HEK293T (cell line): ENCODE measurements at regions not wholly inside any gene's neighbourhood (a gene's known extent, or its start where the extent isn't known, plus 50 kb on each side); places are given as distances from the start of the nearest gene placed in this dataset.

Experiments used
- CTCF ChIA-PET: fragments of 350-600 bp; formaldehyde crosslinking; extraction: SDS; loops from one replicate; lab custom pipeline; 2021; ENCODE audit warnings: antibody characterized with exemption, inconsistent platforms; lab: Yijun Ruan, JAX
- POLR2A ChIA-PET: fragments of 350-600 bp; formaldehyde crosslinking; extraction: SDS; loops from one replicate; lab custom pipeline; 2020; ENCODE audit warnings: antibody characterized with exemption, inconsistent platforms; lab: Yijun Ruan, JAX
- DNase-seq: peaks from one replicate; pipeline ENCODE4 v3.0.0; 2012; ENCODE audit warnings: mixed read lengths; ENCODE audit errors: extremely low spot score
- ARNT ChIP-seq: fragments of 450-650 bp; IDR thresholded peaks from 2 replicates; pipeline ENCODE4 v1.6.1; 2017; ENCODE audit warnings: mild to moderate bottlenecking
- BHLHE40 ChIP-seq: fragments of 450-650 bp; IDR thresholded peaks from 2 replicates; pipeline ENCODE4 v1.6.1; 2016; ENCODE audit warnings: mild to moderate bottlenecking, moderate library complexity, borderline replicate concordance
- CTBP1 ChIP-seq: fragments of 450-650 bp; IDR thresholded peaks from 2 replicates; pipeline ENCODE4 v1.6.1; 2016; ENCODE audit warnings: borderline replicate concordance
- ELF4 ChIP-seq: fragments of 450-650 bp; IDR thresholded peaks from 2 replicates; pipeline ENCODE4 v1.6.1; 2017; ENCODE audit warnings: antibody characterized with exemption
- FOXA1 ChIP-seq: fragments of 450-650 bp; IDR thresholded peaks from 2 replicates; pipeline ENCODE4 v1.6.1; 2016; ENCODE audit warnings: mild to moderate bottlenecking
- FOXK2 ChIP-seq: fragments of 450-650 bp; IDR thresholded peaks from 2 replicates; pipeline ENCODE4 v1.6.1; 2016; ENCODE audit warnings: mild to moderate bottlenecking
- FOXM1 ChIP-seq: fragments of 450-650 bp; IDR thresholded peaks from 2 replicates; pipeline ENCODE4 v1.6.1; 2017; ENCODE audit warnings: mild to moderate bottlenecking, borderline replicate concordance
- HDGF ChIP-seq: fragments of 450-650 bp; IDR thresholded peaks from 2 replicates; pipeline ENCODE4 v1.6.1; 2017; ENCODE audit warnings: antibody characterized with exemption, borderline replicate concordance
- L3MBTL2 ChIP-seq: fragments of 450-650 bp; conservative IDR thresholded peaks from 2 replicates; pipeline ENCODE4 v1.6.1; 2016; ENCODE audit warnings: mild to moderate bottlenecking
- LEF1 ChIP-seq: fragments of 450-650 bp; IDR thresholded peaks from 2 replicates; pipeline ENCODE4 v1.6.1; 2017; ENCODE audit warnings: mild to moderate bottlenecking, borderline replicate concordance
- NFRKB ChIP-seq: fragments of 450-650 bp; IDR thresholded peaks from 2 replicates; pipeline ENCODE4 v1.6.1; 2016; ENCODE audit warnings: mild to moderate bottlenecking, moderate library complexity
- SP1 ChIP-seq: fragments of 450-650 bp; IDR thresholded peaks from 2 replicates; pipeline ENCODE4 v1.6.1; 2017
- SUZ12 ChIP-seq: fragments of 450-650 bp; IDR thresholded peaks from 2 replicates; pipeline ENCODE4 v1.6.1; 2016; ENCODE audit warnings: mild to moderate bottlenecking
- TARDBP ChIP-seq: fragments of 450-650 bp; IDR thresholded peaks from 2 replicates; pipeline ENCODE4 v1.6.1; 2016
- ZNF384 ChIP-seq: fragments of 450-650 bp; IDR thresholded peaks from 2 replicates; pipeline ENCODE4 v1.6.1; 2016
- TF ChIP-seq, protein P1 (sequence below): fragments of 450-650 bp; IDR thresholded peaks from 2 replicates; pipeline ENCODE4 v1.6.1; 2016

- no peak for DNase-seq
- POLR2A ChIA-PET: no interaction called here
- no peak for TF ChIP-seq ELF4
- TF ChIP-seq LEF1: no peak
- no peak for TF ChIP-seq SUZ12
- CTCF ChIA-PET: no interaction called here
Observed at GRCh38 chr15:56537881-56538280, 72.9 kb upstream of the MNS1 start.

DNA sequence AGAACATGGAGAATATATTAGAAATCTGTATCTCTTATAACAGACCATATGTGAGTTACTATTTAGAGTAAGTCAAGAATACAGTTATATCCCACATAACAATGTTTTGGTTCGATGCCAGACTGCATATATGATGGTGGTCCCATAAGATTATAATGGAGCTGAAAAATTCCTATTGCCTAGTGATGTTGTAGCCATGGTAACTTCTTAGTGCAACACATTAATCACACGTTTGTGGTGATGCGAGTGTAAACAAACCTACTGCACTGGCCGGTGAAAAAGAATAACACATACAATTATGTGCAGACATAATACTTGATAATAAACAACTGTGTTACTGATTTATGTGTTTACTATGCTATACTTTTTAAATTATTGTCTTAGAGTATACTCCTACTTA lies 69.8 kb upstream of the MNS1 start:
- DNase-seq: no peak
- POLR2A ChIA-PET: no interaction called here
- TF ChIP-seq FOXA1 (no peak), ZNF384 (no peak), ELF4 (no peak), CTBP1 (no peak), NFRKB (no peak), BHLHE40 (no peak), FOXM1 (no peak)
- CTCF ChIA-PET: no interaction called here

GRCh38 chr15:56533731-56534403 lies 68.9 kb upstream of the MNS1 start:
- POLR2A ChIA-PET: no interaction called here
- no peak for DNase-seq

DNA sequence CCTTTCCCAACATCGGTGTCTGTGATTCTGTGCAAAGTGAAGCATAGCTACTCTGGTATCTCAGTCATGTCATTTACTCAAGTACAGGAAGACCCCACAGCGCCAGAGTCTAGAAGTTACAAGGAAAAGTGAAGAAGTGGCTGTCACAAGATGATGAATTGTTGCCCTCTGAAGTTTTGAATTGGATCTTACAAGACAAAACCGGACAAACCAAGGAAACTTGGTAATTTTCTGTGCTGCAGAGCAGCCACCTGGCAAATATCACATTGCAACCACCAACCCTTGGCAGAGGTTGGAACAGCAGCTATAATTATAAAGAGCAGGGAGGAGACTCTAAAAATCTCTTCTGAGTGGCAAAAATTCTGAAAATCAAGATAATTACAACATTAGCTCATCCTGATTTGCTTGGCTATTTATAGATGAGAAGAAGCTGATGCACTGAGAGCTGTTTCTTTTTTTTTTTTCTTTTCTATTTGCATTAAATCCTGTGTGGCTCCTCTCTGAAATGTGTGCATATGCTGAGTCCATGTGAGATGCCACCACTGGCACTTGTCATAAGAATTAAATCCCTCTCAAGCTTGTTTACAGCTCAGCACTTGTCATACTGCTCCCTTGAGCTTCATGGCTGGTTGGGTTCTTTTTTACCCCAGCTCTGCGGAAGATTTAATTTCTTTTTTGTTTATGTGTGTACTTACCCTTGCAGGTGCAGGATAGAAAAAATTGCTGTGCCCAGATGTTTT lies 68.0 kb upstream of the MNS1 start:
- TF ChIP-seq FOXM1 (no peak), NFRKB (no peak), ARNT (no peak), ZNF384 (no peak), FOXK2 (no peak), HDGF (no peak), CTBP1 (no peak), SP1 (no peak), ELF4 (no peak), FOXA1 (no peak), LEF1 (no peak), TARDBP (no peak), L3MBTL2 (no peak)
- TF ChIP-seq, protein P1, sequence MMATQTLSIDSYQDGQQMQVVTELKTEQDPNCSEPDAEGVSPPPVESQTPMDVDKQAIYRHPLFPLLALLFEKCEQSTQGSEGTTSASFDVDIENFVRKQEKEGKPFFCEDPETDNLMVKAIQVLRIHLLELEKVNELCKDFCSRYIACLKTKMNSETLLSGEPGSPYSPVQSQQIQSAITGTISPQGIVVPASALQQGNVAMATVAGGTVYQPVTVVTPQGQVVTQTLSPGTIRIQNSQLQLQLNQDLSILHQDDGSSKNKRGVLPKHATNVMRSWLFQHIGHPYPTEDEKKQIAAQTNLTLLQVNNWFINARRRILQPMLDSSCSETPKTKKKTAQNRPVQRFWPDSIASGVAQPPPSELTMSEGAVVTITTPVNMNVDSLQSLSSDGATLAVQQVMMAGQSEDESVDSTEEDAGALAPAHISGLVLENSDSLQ: no peak
- no peak for DNase-seq
- ChIA-PET CTCF (no interaction called here), POLR2A (no interaction called here)

More at GRCh38 chr15:56533731-56534403, 68.9 kb upstream of the MNS1 start:
- CTCF ChIA-PET: interaction anchor here (0.6 kb wide), 1 partner anchor 417 kb away, joined by 3 read pairs; no protein-coding TSS in a partner anchor
- no peak for TF ChIP-seq SP1
- TF ChIP-seq TARDBP: no peak
- TF ChIP-seq NFRKB: no peak
- TF ChIP-seq ARNT: no peak

DNA sequence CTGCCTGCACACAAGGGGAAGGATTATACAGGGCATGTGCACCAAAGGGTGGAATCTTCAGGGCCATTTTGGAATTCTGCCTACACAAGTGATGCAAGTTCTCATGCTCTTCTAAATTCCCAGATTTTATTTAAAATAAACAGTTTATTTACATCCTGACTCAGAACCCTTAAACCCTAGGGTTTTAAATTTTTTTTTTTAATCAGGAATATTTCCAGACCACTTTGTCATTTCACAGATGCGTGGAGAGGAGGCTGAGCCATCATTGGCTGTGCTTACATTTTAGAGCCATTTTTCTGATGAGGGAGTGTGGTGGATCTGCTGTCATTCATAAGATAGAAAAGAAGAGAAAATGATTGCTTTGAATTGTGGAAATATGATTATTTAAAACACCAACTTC lies 65.2 kb upstream of the MNS1 start:
- ChIA-PET POLR2A (no interaction called here), CTCF (no interaction called here)
- no peak for DNase-seq
- TF ChIP-seq SUZ12 (no peak), CTBP1 (no peak), ARNT (no peak), L3MBTL2 (no peak), SP1 (no peak), ZNF384 (no peak), ELF4 (no peak)

- no peak for DNase-seq
- TF ChIP-seq L3MBTL2 (no peak), BHLHE40 (no peak), FOXM1 (no peak), HDGF (no peak), FOXK2 (no peak), NFRKB (no peak), SP1 (no peak), SUZ12 (no peak), ELF4 (no peak), FOXA1 (no peak), TARDBP (no peak), ARNT (no peak), ZNF384 (no peak), CTBP1 (no peak)
- TF ChIP-seq, protein P1: no peak
- ChIA-PET CTCF (no interaction called here), POLR2A (no interaction called here)
Observed at GRCh38 chr15:56528136-56528535, 63.2 kb upstream of the MNS1 start.

DNA sequence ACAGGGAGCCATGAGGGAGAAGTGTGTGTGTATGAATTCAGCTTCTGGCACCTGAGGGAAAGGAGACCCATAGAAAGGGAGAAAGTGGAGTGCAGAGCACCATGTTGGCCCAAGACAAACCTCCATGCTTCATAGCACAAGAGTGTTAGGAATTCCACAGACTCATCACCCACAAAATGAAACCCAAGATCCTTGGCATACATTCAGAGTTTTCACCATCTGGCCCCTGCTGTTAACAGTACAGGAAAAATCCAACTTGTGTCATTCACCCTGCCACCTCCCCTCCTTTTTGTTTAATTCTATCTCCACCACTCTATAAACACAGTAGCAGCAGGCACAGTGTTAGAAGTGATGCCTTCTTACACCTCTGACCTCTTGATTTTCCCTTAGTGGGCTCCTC lies 60.0 kb upstream of the MNS1 start:
- CTCF ChIA-PET: no interaction called here
- POLR2A ChIA-PET: no interaction called here
- no peak for TF ChIP-seq CTBP1
- TF ChIP-seq FOXK2: no peak
- no peak for TF ChIP-seq NFRKB
- TF ChIP-seq ARNT: no peak
- no peak for TF ChIP-seq SP1
- TF ChIP-seq ELF4: no peak
- no peak for DNase-seq

- POLR2A ChIA-PET: no interaction called here
Observed at GRCh38 chr15:56523521-56523920, 58.6 kb upstream of the MNS1 start.

More at GRCh38 chr15:56523521-56523920, 58.6 kb upstream of the MNS1 start:
- TF ChIP-seq HDGF (no peak), SUZ12 (no peak), L3MBTL2 (no peak), SP1 (no peak), ZNF384 (no peak), NFRKB (no peak), LEF1 (no peak), FOXA1 (no peak), FOXM1 (no peak), BHLHE40 (no peak), ARNT (no peak), TARDBP (no peak), ELF4 (no peak), CTBP1 (no peak), FOXK2 (no peak)
- TF ChIP-seq, protein P1: no peak
- no peak for DNase-seq
- CTCF ChIA-PET: no interaction called here
